CD14-positive monocyte (primary cell): ENCODE measurements at regions not wholly inside any gene's neighbourhood (a gene's known extent, or its start where the extent isn't known, plus 50 kb on each side); places are given as distances from the start of the nearest gene placed in this dataset.

Experiments
- DNase-seq, 3 donors: peaks; one replicate each; pipeline ENCODE4 v3.0.0-alpha.2; 2011 to 2022
- H2AFZ ChIP-seq: 2 replicates; pipeline ENCODE4 v1.6.0; 2012; ENCODE audit warnings: mild to moderate bottlenecking, low read depth, low read length, inconsistent platforms; ENCODE audit not compliant: insufficient read depth, poor library complexity, severe bottlenecking
- H3K27ac ChIP-seq, 2 donors: 1 replicate in 1 of 2; 2 replicates in 1 of 2; pipeline ENCODE4 v1.5.1; 2012 to 2013; ENCODE audit warnings: low read length in 2 of 2, control low read depth in 1 of 2, inconsistent platforms in 1 of 2, low read depth in 1 of 2, mild to moderate bottlenecking in 1 of 2
- H3K27me3 ChIP-seq, 2 donors: one replicate each; pipeline versions ENCODE4 v1.6.0 to v1.6.1; 2011 to 2013; ENCODE audit warnings: low read length in 2 of 2; ENCODE audit not compliant: control insufficient read depth in 2 of 2, insufficient read depth in 2 of 2
- H3K36me3 ChIP-seq, 2 donors: replicated peaks in 1 of 2; 1 replicate in 1 of 2; 2 replicates in 1 of 2; pipeline versions ENCODE4 v1.5.1 to v1.6.1; 2012 to 2013; ENCODE audit warnings: low read length in 2 of 2, control low read depth in 1 of 2, inconsistent platforms in 1 of 2, mild to moderate bottlenecking in 1 of 2; ENCODE audit not compliant: insufficient read depth in 2 of 2, control insufficient read depth in 1 of 2
- H3K4me1 ChIP-seq, 2 donors: 1 replicate in 1 of 2; 2 replicates in 1 of 2; pipeline versions ENCODE4 v1.5.1 to v1.6.1; 2012 to 2013; ENCODE audit warnings: low read length in 2 of 2, control low read depth in 1 of 2, inconsistent platforms in 1 of 2, mild to moderate bottlenecking in 1 of 2, moderate library complexity in 1 of 2; ENCODE audit not compliant: insufficient read depth in 2 of 2, control insufficient read depth in 1 of 2
- H3K4me2 ChIP-seq: replicated peaks from 2 replicates; pipeline ENCODE3; 2012; ENCODE audit warnings: low read length, moderate library complexity, mild to moderate bottlenecking; ENCODE audit not compliant: poor library complexity, severe bottlenecking; ENCODE audit errors: extremely low read depth
- H3K4me3 ChIP-seq, 3 experiments: fragments of 200-600 bp in 1 of 3; sonication (generic) in 1 of 3; replicated peaks in 1 of 3; 1 replicate in 2 of 3; 2 replicates in 1 of 3; pipeline ENCODE4 v1.5.1; 2011 to 2013; ENCODE audit warnings: low read length in 3 of 3, mild to moderate bottlenecking in 3 of 3, control low read depth in 2 of 3, low read depth in 2 of 3, inconsistent platforms in 1 of 3, moderate library complexity in 1 of 3
- H3K79me2 ChIP-seq: 2 replicates; pipeline ENCODE4 v1.6.0; 2012; ENCODE audit warnings: mild to moderate bottlenecking, control low read depth, inconsistent platforms, low read length, moderate library complexity; ENCODE audit not compliant: insufficient read depth
- H3K9ac ChIP-seq: 2 replicates; pipeline ENCODE4 v1.6.0; 2017; ENCODE audit warnings: low read length, mild to moderate bottlenecking; ENCODE audit not compliant: insufficient read depth, poor library complexity, severe bottlenecking
- H3K9me3 ChIP-seq, 2 donors: replicated peaks in 1 of 2; 1 replicate in 1 of 2; 2 replicates in 1 of 2; pipeline versions ENCODE4 v1.5.1 to v1.6.1; 2012 to 2013; ENCODE audit warnings: low read length in 2 of 2, control low read depth in 1 of 2; ENCODE audit not compliant: control insufficient read depth in 1 of 2, insufficient read depth in 1 of 2
- H4K20me1 ChIP-seq: 2 replicates; pipeline ENCODE4 v1.6.0; 2012; ENCODE audit warnings: mild to moderate bottlenecking, low read length, control low read depth, moderate library complexity; ENCODE audit not compliant: insufficient read depth
- H3K27ac Mint-ChIP-seq, 7 donors: one replicate each; pipeline ENCODE4 v1.8.0; 2020; ENCODE audit warnings: mild to moderate bottlenecking in 7 of 7, mixed read lengths in 7 of 7, moderate library complexity in 6 of 7, inconsistent platforms in 2 of 7
- H3K27me3 Mint-ChIP-seq, 3 donors: one replicate each; pipeline ENCODE4 v1.8.0; 2021 to 2022; ENCODE audit warnings: low read depth in 3 of 3, mild to moderate bottlenecking in 3 of 3, mixed read lengths in 3 of 3, moderate library complexity in 3 of 3, inconsistent platforms in 1 of 3
- H3K36me3 Mint-ChIP-seq, 2 donors: one replicate each; pipeline ENCODE4 v1.8.0; 2020; ENCODE audit warnings: mixed read lengths in 2 of 2, inconsistent platforms in 1 of 2, mild to moderate bottlenecking in 1 of 2
- H3K4me1 Mint-ChIP-seq: one replicate; pipeline ENCODE4 v1.8.0; 2020; ENCODE audit warnings: mild to moderate bottlenecking, mixed read lengths
- H3K4me3 Mint-ChIP-seq, 2 donors: one replicate each; pipeline ENCODE4 v1.8.0; 2020; ENCODE audit warnings: mild to moderate bottlenecking in 2 of 2, mixed read lengths in 2 of 2, moderate library complexity in 1 of 2
- H3K9me3 Mint-ChIP-seq, 7 donors: one replicate each; pipeline ENCODE4 v1.8.0; 2020 to 2022; ENCODE audit warnings: mixed read lengths in 7 of 7, mild to moderate bottlenecking in 6 of 7, moderate library complexity in 6 of 7, inconsistent platforms in 2 of 7
- WGBS: methylation state at CpG from one replicate; pipeline ENCODE4 v1.1.5; 2013; ENCODE audit warnings: missing lambda C conversion rate; ENCODE audit not compliant: insufficient coverage; 5-methylcytosine and 5-hydroxymethylcytosine counted together
- intact Hi-C, 2 donors: fragments of 100-400 bp; cut with micrococcal nuclease; formaldehyde crosslinking; loops; one replicate each; pipeline versions ENCODE4 v1.15.0 to v1.15.1; 2023
- TF ChIP-seq, protein P1 (sequence below): fragments of 200-600 bp; IDR thresholded peaks from one replicate; pipeline ENCODE4 v1.8.0; 2022; ENCODE audit warnings: antibody characterized with exemption, mild to moderate bottlenecking

DNA sequence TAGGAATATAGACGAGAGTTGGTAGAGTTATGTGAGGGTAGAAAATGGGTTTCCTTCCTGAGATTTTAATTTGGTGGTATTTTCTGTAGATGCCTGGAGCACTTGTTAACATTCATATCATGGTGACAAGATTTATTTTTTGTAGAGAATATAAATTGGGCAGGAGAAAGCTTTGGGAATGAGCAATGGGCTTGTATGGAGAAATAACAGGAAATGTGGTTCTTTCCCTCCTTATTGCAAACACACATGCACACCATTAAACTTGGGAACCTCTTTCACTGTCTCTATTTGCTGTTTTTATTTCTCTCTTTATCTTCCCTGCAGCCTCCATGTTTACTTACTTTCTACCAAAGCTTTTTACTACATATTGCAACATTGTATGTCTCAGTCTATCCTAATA lies 1653.6 kb downstream of the OLFM4 start:
- Histone ChIP-seq H3K4me1 (no peaks in the 10 kb centered on the region), H3K27me3 (no peaks in the 10 kb centered on the region), H3K4me3 (no peak overlapping the region), H2AFZ (no peak overlapping the region), H4K20me1 (no peaks in the 10 kb centered on the region), H3K9ac (no peak overlapping the region), H3K36me3 (no peaks in the 10 kb centered on the region), H3K9me3 (peaks cover 7 to 27% of the 10 kb centered on the region in 2 donors), H3K27ac (no peak overlapping the region), H3K79me2 (no peaks in the 10 kb centered on the region), H3K4me2 (no peak overlapping the region)
- peaks cover 0 to 3% (median 0%) of the 10 kb centered on the region in 3 donors for H3K27me3 Mint-ChIP-seq
- no peaks in the 10 kb centered on the region for H3K36me3 Mint-ChIP-seq
- no peak overlapping the region for H3K4me3 Mint-ChIP-seq
- no peaks in the 10 kb centered on the region for H3K4me1 Mint-ChIP-seq
- no peak overlapping the region for H3K27ac Mint-ChIP-seq
- intact Hi-C loops: no loop called here
- no peak for DNase-seq
- TF ChIP-seq, protein P1, sequence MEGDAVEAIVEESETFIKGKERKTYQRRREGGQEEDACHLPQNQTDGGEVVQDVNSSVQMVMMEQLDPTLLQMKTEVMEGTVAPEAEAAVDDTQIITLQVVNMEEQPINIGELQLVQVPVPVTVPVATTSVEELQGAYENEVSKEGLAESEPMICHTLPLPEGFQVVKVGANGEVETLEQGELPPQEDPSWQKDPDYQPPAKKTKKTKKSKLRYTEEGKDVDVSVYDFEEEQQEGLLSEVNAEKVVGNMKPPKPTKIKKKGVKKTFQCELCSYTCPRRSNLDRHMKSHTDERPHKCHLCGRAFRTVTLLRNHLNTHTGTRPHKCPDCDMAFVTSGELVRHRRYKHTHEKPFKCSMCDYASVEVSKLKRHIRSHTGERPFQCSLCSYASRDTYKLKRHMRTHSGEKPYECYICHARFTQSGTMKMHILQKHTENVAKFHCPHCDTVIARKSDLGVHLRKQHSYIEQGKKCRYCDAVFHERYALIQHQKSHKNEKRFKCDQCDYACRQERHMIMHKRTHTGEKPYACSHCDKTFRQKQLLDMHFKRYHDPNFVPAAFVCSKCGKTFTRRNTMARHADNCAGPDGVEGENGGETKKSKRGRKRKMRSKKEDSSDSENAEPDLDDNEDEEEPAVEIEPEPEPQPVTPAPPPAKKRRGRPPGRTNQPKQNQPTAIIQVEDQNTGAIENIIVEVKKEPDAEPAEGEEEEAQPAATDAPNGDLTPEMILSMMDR: no peak
- peaks cover 2 to 26% (median 11%) of the 10 kb centered on the region in 7 donors for H3K9me3 Mint-ChIP-seq
- WGBS: no CpG with 5 or more reads among the region's 1 CpG

DNA sequence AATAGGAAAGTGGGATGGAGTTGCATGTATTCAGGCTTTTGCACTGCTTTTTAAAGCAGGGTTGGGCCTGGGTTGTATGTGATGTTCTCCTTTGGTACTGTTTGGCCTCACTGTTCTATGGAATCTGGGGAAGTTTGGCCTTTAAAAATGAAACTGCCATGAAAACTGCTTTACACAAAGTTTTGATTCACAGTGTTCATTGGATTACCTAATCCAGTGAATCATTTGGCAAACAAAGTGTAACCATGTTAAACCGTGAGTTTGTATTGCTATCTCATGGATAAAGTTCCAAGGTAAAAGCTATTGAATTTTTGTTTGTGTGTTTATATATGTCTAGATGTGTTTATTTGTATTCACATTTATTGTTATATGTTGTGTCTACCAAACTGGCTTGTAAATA lies 1658.6 kb downstream of the OLFM4 start:
- H3K9me3 ChIP-seq: peaks cover 8 to 11% of the 10 kb centered on the region in 2 donors
- peak overlapping the region in 1 of 7 donors; percentile 35 for H3K27ac Mint-ChIP-seq
- peaks cover 0 to 15% (median 3%) of the 10 kb centered on the region in 7 donors for H3K9me3 Mint-ChIP-seq
- H3K4me2 ChIP-seq: no peak overlapping the region
- no peaks in the 10 kb centered on the region for H3K36me3 Mint-ChIP-seq
- no peak overlapping the region for H3K9ac ChIP-seq
- H3K27ac ChIP-seq: no peak overlapping the region
- DNase-seq: no peak
- no peaks in the 10 kb centered on the region for H3K36me3 ChIP-seq
- intact Hi-C loops: no loop called here
- no peaks in the 10 kb centered on the region for H3K79me2 ChIP-seq
- no CpG with 5 or more reads among the region's 1 CpG for WGBS
- no peaks in the 10 kb centered on the region for H3K27me3 ChIP-seq
- no peaks in the 10 kb centered on the region for H4K20me1 ChIP-seq
- H3K4me1 ChIP-seq: no peaks in the 10 kb centered on the region
- no peaks in the 10 kb centered on the region for H3K4me1 Mint-ChIP-seq
- no peak overlapping the region for H3K4me3 ChIP-seq
- H3K4me3 Mint-ChIP-seq: no peak overlapping the region
- H3K27me3 Mint-ChIP-seq: no peaks in the 10 kb centered on the region
- TF ChIP-seq, protein P1: no peak
- H2AFZ ChIP-seq: no peak overlapping the region
